B cell (primary cell): ENCODE measurements at regions not wholly inside any gene's neighbourhood (a gene's known extent, or its start where the extent isn't known, plus 50 kb on each side); places are given as distances from the start of the nearest gene placed in this dataset.

Experiments
- ATAC-seq: fragments of 200-7000 bp; cut with Tn5 transposase; one replicate; pipeline ENCODE4 v1.10.0; 2021; ENCODE audit warnings: low read depth, mild to moderate bottlenecking, moderate number of reproducible peaks, moderate library complexity
- CTCF ChIA-PET: fragments of 350-600 bp; sonication (Branson Sonifier 250); formaldehyde crosslinking; loops from one replicate; lab custom pipeline; 2021; ENCODE audit warnings: antibody characterized with exemption, inconsistent platforms; lab: Charles Lee
- POLR2A ChIA-PET: fragments of 350-600 bp; sonication (Branson Sonifier 250); formaldehyde crosslinking; loops from one replicate; lab custom pipeline; 2021; ENCODE audit warnings: antibody characterized with exemption; lab: Charles Lee
- DNase-seq: peaks from one replicate; pipeline ENCODE4 v3.0.0; 2013
- H2AFZ ChIP-seq: 2 replicates; pipeline ENCODE4 v1.6.1; 2012; ENCODE audit warnings: mild to moderate bottlenecking, low read depth, low read length; ENCODE audit not compliant: insufficient read depth, poor library complexity, severe bottlenecking
- H3K27ac ChIP-seq, 2 donors: 1 replicate in 1 of 2; 2 replicates in 1 of 2; pipeline ENCODE4 v1.5.1; 2012 to 2013; ENCODE audit warnings: low read length in 2 of 2, mild to moderate bottlenecking in 2 of 2, moderate library complexity in 1 of 2
- H3K27me3 ChIP-seq, 4 experiments: fragments of 200-600 bp in 1 of 4; sonication (generic) in 1 of 4; replicated peaks in 1 of 4; 1 replicate in 2 of 4; 2 replicates in 2 of 4; pipeline versions ENCODE4 v1.6.1 to v1.7.0; 2013 to 2016; ENCODE audit warnings: low read length in 3 of 4, mild to moderate bottlenecking in 2 of 4, mixed read lengths in 1 of 4, moderate library complexity in 1 of 4; ENCODE audit not compliant: insufficient read depth in 4 of 4, control insufficient read depth in 3 of 4; ENCODE audit errors: control extremely low read depth in 1 of 4
- H3K36me3 ChIP-seq, 2 experiments: replicated peaks in 1 of 2; 1 replicate in 1 of 2; 2 replicates in 1 of 2; pipeline versions ENCODE4 v1.6.1 to v1.7.1; 2013; ENCODE audit warnings: low read length in 1 of 2; ENCODE audit not compliant: insufficient read depth in 2 of 2, control insufficient read depth in 1 of 2; ENCODE audit errors: control extremely low read depth in 1 of 2, extremely low read depth in 1 of 2
- H3K4me1 ChIP-seq, 2 donors: fragments of 200-600 bp in 1 of 2; sonication (generic) in 1 of 2; 1 replicate in 1 of 2; 2 replicates in 1 of 2; pipeline versions ENCODE4 v1.5.1 to v1.6.1; 2013 to 2017; ENCODE audit warnings: low read length in 2 of 2; ENCODE audit not compliant: control insufficient read depth in 2 of 2, insufficient read depth in 2 of 2
- H3K4me2 ChIP-seq: replicated peaks from 2 replicates; pipeline ENCODE3; 2012; ENCODE audit warnings: mild to moderate bottlenecking, low read depth, low read length; ENCODE audit not compliant: poor library complexity, severe bottlenecking
- H3K4me3 ChIP-seq, 5 experiments: fragments of 200-600 bp in 1 of 5; sonication (generic) in 1 of 5; 1 replicate in 3 of 5; 2 replicates in 2 of 5; pipeline versions ENCODE4 v1.5.1 to v1.7.0; 2011 to 2016; ENCODE audit warnings: low read length in 4 of 5, mild to moderate bottlenecking in 4 of 5, low read depth in 2 of 5, control low read depth in 1 of 5, moderate library complexity in 1 of 5; ENCODE audit not compliant: insufficient read depth in 1 of 5; ENCODE audit errors: control extremely low read depth in 1 of 5, extremely low read depth in 1 of 5
- H3K79me2 ChIP-seq: fragments of 200-600 bp; sonication (generic); one replicate; pipeline ENCODE4 v1.6.0; 2016; ENCODE audit warnings: low read length; ENCODE audit not compliant: control insufficient read depth, insufficient read depth
- H3K9ac ChIP-seq: fragments of 200-600 bp; sonication (generic); 2 replicates; pipeline ENCODE4 v1.6.1; 2017; ENCODE audit warnings: mild to moderate bottlenecking, low read length, moderate library complexity
- H3K9me3 ChIP-seq, 3 donors: one replicate each; pipeline versions ENCODE4 v1.6.1 to v1.7.1; 2013; ENCODE audit warnings: low read length in 2 of 3; ENCODE audit not compliant: control insufficient read depth in 2 of 3, insufficient read depth in 1 of 3; ENCODE audit errors: control extremely low read depth in 1 of 3
- H4K20me1 ChIP-seq: 2 replicates; pipeline ENCODE4 v1.6.0; 2012; ENCODE audit warnings: mild to moderate bottlenecking, low read length; ENCODE audit not compliant: insufficient read depth, control insufficient read depth, poor library complexity, severe bottlenecking
- H3K27ac Mint-ChIP-seq: one replicate; pipeline ENCODE4 v1.8.0; 2021; ENCODE audit warnings: mixed read lengths
- H3K27me3 Mint-ChIP-seq: one replicate; pipeline ENCODE4 v1.8.0; 2021; ENCODE audit warnings: mixed read lengths
- H3K4me1 Mint-ChIP-seq: one replicate; pipeline ENCODE4 v1.8.0; 2021; ENCODE audit warnings: mixed read lengths
- H3K4me3 Mint-ChIP-seq: one replicate; pipeline ENCODE4 v1.8.0; 2021; ENCODE audit warnings: mixed read lengths
- H3K9me3 Mint-ChIP-seq: one replicate; pipeline ENCODE4 v1.8.0; 2022; ENCODE audit warnings: mixed read lengths; ENCODE audit not compliant: insufficient read depth
- CTCF ChIP-seq: fragments of 200-600 bp; IDR thresholded peaks from one replicate; pipeline ENCODE4 v1.8.0; 2022; ENCODE audit warnings: antibody characterized with exemption, mild to moderate bottlenecking
- EZH2 ChIP-seq: IDR thresholded peaks from 2 replicates; pipeline ENCODE4 v1.6.1; 2012; ENCODE audit warnings: borderline replicate concordance, low read depth, mild to moderate bottlenecking, moderate library complexity, low read length; ENCODE audit not compliant: insufficient read depth, poor library complexity, severe bottlenecking
- whole genome bisulfite sequencing: methylation state at CpG from one replicate; pipeline ENCODE4 v1.1.5; 2013; ENCODE audit warnings: missing lambda C conversion rate; ENCODE audit not compliant: insufficient coverage; 5-methylcytosine and 5-hydroxymethylcytosine counted together
- intact Hi-C: fragments of 100-400 bp; cut with micrococcal nuclease; formaldehyde crosslinking; loops from one replicate; pipeline ENCODE4 v1.10.0; 2022

- ATAC-seq (no peak), DNase-seq (no peak)
- H3K27me3 Mint-ChIP-seq = peaks cover 33% of the 10 kb centered on the region
- no peaks in the 10 kb centered on the region for H3K9me3 Mint-ChIP-seq
- Histone ChIP-seq H3K4me3 (no peak overlapping the region), H2AFZ (no peak overlapping the region), H3K9ac (no peak overlapping the region), H3K9me3 (no peaks in the 10 kb centered on the region), H3K27ac (no peak overlapping the region), H3K4me2 (no peak overlapping the region), H3K4me1 (no peaks in the 10 kb centered on the region), H3K27me3 (peaks cover 0 to 7% (median 0%) of the 10 kb centered on the region in 4 experiments), H4K20me1 (no peaks in the 10 kb centered on the region), H3K36me3 (no peaks in the 10 kb centered on the region), H3K79me2 (no peaks in the 10 kb centered on the region)
- TF ChIP-seq CTCF (no peak), EZH2 (no peak)
- H3K27ac Mint-ChIP-seq = no peak overlapping the region
- ChIA-PET POLR2A (no interaction called here), CTCF (no interaction called here)
- peaks cover 2% of the 10 kb centered on the region for H3K4me1 Mint-ChIP-seq
- no peak overlapping the region for H3K4me3 Mint-ChIP-seq
- intact Hi-C loops = no loop called here
- WGBS = no CpG with 5 or more reads among the region's 3 CpGs
Observed at GRCh38 chr9:73007966-73008672, 55.3 kb upstream of the ALDH1A1 start.

DNA sequence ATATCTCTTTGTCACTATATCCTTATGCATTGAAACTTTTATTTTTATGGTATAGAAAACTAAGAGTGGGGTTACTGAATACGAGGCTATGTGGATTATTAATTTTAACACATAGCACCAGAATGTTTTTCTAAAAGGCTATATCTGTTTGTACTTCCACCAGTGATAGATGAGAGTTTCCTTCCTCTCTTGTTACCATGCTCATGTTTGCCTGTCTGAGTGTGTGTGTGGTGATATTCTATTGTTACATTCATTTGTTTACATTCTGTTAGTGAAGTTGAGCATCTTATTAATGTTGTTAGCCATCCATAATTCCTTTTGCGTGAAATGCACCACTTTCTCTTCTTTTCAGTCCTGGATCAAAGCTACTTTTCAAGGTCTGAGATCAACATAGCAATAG is 54.1 kb upstream of the ALDH1A1 start:
- ChIA-PET CTCF (no interaction called here), POLR2A (no interaction called here)
- H4K20me1 ChIP-seq = no peaks in the 10 kb centered on the region
- no peaks in the 10 kb centered on the region for H3K36me3 ChIP-seq
- no peaks in the 10 kb centered on the region for H3K9me3 ChIP-seq
- TF ChIP-seq CTCF (no peak), EZH2 (no peak)
- no peak overlapping the region for H3K4me3 ChIP-seq
- H3K79me2 ChIP-seq = no peaks in the 10 kb centered on the region
- no peak overlapping the region for H3K27ac ChIP-seq
- Mint-ChIP-seq H3K27me3 (peaks cover 33% of the 10 kb centered on the region), H3K27ac (no peak overlapping the region), H3K9me3 (no peaks in the 10 kb centered on the region), H3K4me3 (no peak overlapping the region), H3K4me1 (peaks cover 2% of the 10 kb centered on the region)
- no peaks in the 10 kb centered on the region for H3K4me1 ChIP-seq
- DNase-seq = no peak
- no peak for ATAC-seq
- H3K4me2 ChIP-seq = no peak overlapping the region
- intact Hi-C loops = no loop called here
- peaks cover 0 to 7% (median 0%) of the 10 kb centered on the region in 4 experiments for H3K27me3 ChIP-seq
- H3K9ac ChIP-seq = no peak overlapping the region
- no peak overlapping the region for H2AFZ ChIP-seq
- no CpG with 5 or more reads among the region's 2 CpGs for WGBS
